SK-N-SH (cell line): ENCODE measurements at regions not wholly inside any gene's neighbourhood (a gene's known extent, or its start where the extent isn't known, plus 50 kb on each side); places are given as distances from the start of the nearest gene placed in this dataset.

Experiments
- CTCF ChIA-PET: fragments of 300-600, 350-600 bp; formaldehyde crosslinking; extraction: SDS; loops from one replicate; lab custom pipeline; 2021; lab: Yijun Ruan, JAX
- POLR2A ChIA-PET: fragments of 350-600 bp; sonication (Branson Sonifier 250); formaldehyde crosslinking; extraction: SDS; loops from one replicate; lab custom pipeline; 2020; ENCODE audit warnings: antibody characterized with exemption, inconsistent platforms; lab: Yijun Ruan, JAX
- DNase-seq: peaks from one replicate; pipeline ENCODE4 v3.0.0; 2012
- H2AFZ ChIP-seq: fragments of 200-600 bp; sonication (generic); 2 replicates; pipeline ENCODE4 v1.8.1; 2016; ENCODE audit warnings: antibody characterized with exemption, mild to moderate bottlenecking, low read depth
- H3F3A ChIP-seq: fragments of 200-600 bp; sonication (generic); replicated peaks from 2 replicates; pipeline ENCODE3; 2016; ENCODE audit warnings: antibody characterized with exemption, mild to moderate bottlenecking; ENCODE audit not compliant: insufficient read depth
- H3K27ac ChIP-seq, 2 experiments: fragments of 200-500 bp in 1 of 2; fragments of 200-600 bp in 1 of 2; sonication (Bioruptor generic) in 1 of 2; sonication (generic), shearing (Covaris generic) in 1 of 2; 2 replicates each; pipeline versions ENCODE4 v1.5.1 to v1.6.1; 2014 to 2016; ENCODE audit warnings: low read depth in 2 of 2, inconsistent platforms in 1 of 2, low read length in 1 of 2, mild to moderate bottlenecking in 1 of 2, mixed read lengths in 1 of 2
- H3K27me3 ChIP-seq: fragments of 200-600 bp; sonication (generic), shearing (Covaris generic); 2 replicates; pipeline ENCODE4 v1.6.1; 2016; ENCODE audit warnings: mixed run types; ENCODE audit not compliant: insufficient read depth
- H3K36me3 ChIP-seq, 2 experiments: fragments of 200-500 bp in 1 of 2; fragments of 200-600 bp in 1 of 2; sonication (Bioruptor generic) in 1 of 2; sonication (generic) in 1 of 2; replicated peaks in 1 of 2; 2 replicates each; pipeline versions ENCODE3 to v1.5.1; 2014 to 2016; ENCODE audit warnings: low read length in 1 of 2, mild to moderate bottlenecking in 1 of 2; ENCODE audit not compliant: insufficient read depth in 2 of 2, control insufficient read depth in 1 of 2
- H3K4me1 ChIP-seq, 2 experiments: fragments of 200-500 bp in 1 of 2; fragments of 200-600 bp in 1 of 2; sonication (Bioruptor generic) in 1 of 2; sonication (generic), shearing (Covaris generic) in 1 of 2; 2 replicates each; pipeline versions ENCODE4 v1.5.1 to v1.6.1; 2014 to 2016; ENCODE audit warnings: low read depth in 1 of 2, low read length in 1 of 2, mixed run types in 1 of 2; ENCODE audit not compliant: insufficient read depth in 2 of 2, control insufficient read depth in 1 of 2
- H3K4me2 ChIP-seq: fragments of 200-600 bp; sonication (generic), shearing (Covaris generic); 2 replicates; pipeline ENCODE4 v1.6.1; 2017; ENCODE audit warnings: mixed run types
- H3K4me3 ChIP-seq, 2 experiments: fragments of 200-500 bp in 1 of 2; fragments of 200-600 bp in 1 of 2; sonication (Bioruptor generic) in 1 of 2; sonication (generic), shearing (Covaris generic) in 1 of 2; 2 replicates each; pipeline versions ENCODE4 v1.5.1 to v1.8.1; 2014 to 2016; ENCODE audit warnings: low read depth in 2 of 2, inconsistent platforms in 1 of 2, low read length in 1 of 2, mild to moderate bottlenecking in 1 of 2, mixed read lengths in 1 of 2, moderate library complexity in 1 of 2
- H3K79me2 ChIP-seq: fragments of 200-600 bp; sonication (generic); 2 replicates; pipeline ENCODE4 v1.8.1; 2017; ENCODE audit warnings: mild to moderate bottlenecking; ENCODE audit not compliant: insufficient read depth
- H3K9ac ChIP-seq: fragments of 200-600 bp; sonication (generic); 2 replicates; pipeline ENCODE4 v1.6.1; 2017; ENCODE audit warnings: mixed run types
- H3K9me2 ChIP-seq: fragments of 200-600 bp; sonication (generic); 2 replicates; pipeline ENCODE4 v1.6.1; 2017; ENCODE audit warnings: mixed run types
- H3K9me3 ChIP-seq: fragments of 200-600 bp; sonication (generic); 2 replicates; pipeline ENCODE4 v1.6.1; 2017; ENCODE audit warnings: mixed run types, mild to moderate bottlenecking, moderate library complexity
- H4K20me1 ChIP-seq: fragments of 200-600 bp; sonication (generic); 2 replicates; pipeline ENCODE4 v1.6.1; 2017; ENCODE audit warnings: mild to moderate bottlenecking, mixed run types; ENCODE audit not compliant: insufficient read depth
- EP300 ChIP-seq, 2 experiments: IDR thresholded peaks; 2 replicates each; pipeline versions ENCODE4 v1.4.0 to v1.6.1; 2012; ENCODE audit warnings: borderline replicate concordance in 1 of 2, low read depth in 1 of 2, low read length in 1 of 2
- EZH2phosphoT487 ChIP-seq: fragments of 200-600 bp; sonication (generic); IDR thresholded peaks from 2 replicates; pipeline ENCODE4 v1.6.1; 2017; ENCODE audit warnings: low read depth, mixed run types, mild to moderate bottlenecking, antibody characterized with exemption, moderate library complexity, borderline replicate concordance
- FOSL2 ChIP-seq: IDR thresholded peaks from 2 replicates; pipeline ENCODE4 v1.4.0; 2012; ENCODE audit warnings: low read depth, mild to moderate bottlenecking, moderate library complexity, borderline replicate concordance
- GABPA ChIP-seq: IDR thresholded peaks from 2 replicates; pipeline ENCODE4 v1.4.0; 2012; ENCODE audit warnings: low read depth, mild to moderate bottlenecking
- GATA2 ChIP-seq: sonication (generic); formaldehyde crosslinking; IDR thresholded peaks from 2 replicates; pipeline ENCODE4 v1.5.0; 2020; ENCODE audit warnings: mild to moderate bottlenecking, missing genetic modification reagents
- MEF2A ChIP-seq: IDR thresholded peaks from 2 replicates; pipeline ENCODE4 v1.4.0; 2012; ENCODE audit warnings: low read depth, borderline replicate concordance
- MXI1 ChIP-seq: IDR thresholded peaks from 2 replicates; pipeline ENCODE4 v1.6.1; 2012; ENCODE audit warnings: mild to moderate bottlenecking, low read depth, low read length, improper control_type of control experiment
- NRF1 ChIP-seq: IDR thresholded peaks from 2 replicates; pipeline ENCODE4 v1.6.1; 2012; ENCODE audit warnings: low read depth, mild to moderate bottlenecking, low read length
- POLR2AphosphoS5 ChIP-seq: IDR thresholded peaks from 2 replicates; pipeline ENCODE4 v1.6.1; 2012; ENCODE audit warnings: low read depth, low read length
- RFX5 ChIP-seq: IDR thresholded peaks from 2 replicates; pipeline ENCODE4 v1.6.1; 2012; ENCODE audit warnings: mild to moderate bottlenecking, improper control_type of control experiment, low read length
- RXRA ChIP-seq: IDR thresholded peaks from 2 replicates; pipeline ENCODE4 v1.4.0; 2012; ENCODE audit warnings: low read depth, mild to moderate bottlenecking, borderline replicate concordance
- SIN3A ChIP-seq: IDR thresholded peaks from 2 replicates; pipeline ENCODE4 v1.6.1; 2012; ENCODE audit warnings: low read depth, mild to moderate bottlenecking, low read length, moderate library complexity, borderline replicate concordance
- SMC3 ChIP-seq: IDR thresholded peaks from 2 replicates; pipeline ENCODE4 v1.6.1; 2012; ENCODE audit warnings: low read depth, low read length, improper control_type of control experiment
- TCF12 ChIP-seq: IDR thresholded peaks from 2 replicates; pipeline ENCODE4 v1.4.0; 2012
- TEAD4 ChIP-seq: IDR thresholded peaks from 2 replicates; pipeline ENCODE4 v1.4.0; 2012; ENCODE audit warnings: mild to moderate bottlenecking, borderline replicate concordance; ENCODE audit not compliant: insufficient read depth
- WGBS: methylation state at CpG from one replicate; pipeline ENCODE4 v1.1.6; 2017; ENCODE audit warnings: low lambda C conversion rate; 5-methylcytosine and 5-hydroxymethylcytosine counted together
- TF ChIP-seq, protein P1 (sequence below): IDR thresholded peaks from 2 replicates; pipeline ENCODE4 v1.4.0; 2012; ENCODE audit warnings: low read depth
- TF ChIP-seq, protein P2 (sequence below): IDR thresholded peaks from 2 replicates; pipeline ENCODE4 v1.4.0; 2012; ENCODE audit warnings: low read depth, borderline replicate concordance
- TF ChIP-seq, protein P3 (sequence below): fragments of 150-350 bp; IDR thresholded peaks from 2 replicates; pipeline ENCODE4 v1.6.1; 2017; ENCODE audit warnings: antibody characterized with exemption, low read length, low read depth, borderline replicate concordance
- TF ChIP-seq, protein P4 (sequence below): fragments of 200-600 bp; sonication (generic); IDR thresholded peaks from 2 replicates; pipeline ENCODE4 v1.6.1; 2017; ENCODE audit warnings: antibody characterized with exemption, mild to moderate bottlenecking, moderate library complexity
- TF ChIP-seq, protein P5 (sequence below): fragments of 150-350 bp; IDR thresholded peaks from 2 replicates; pipeline ENCODE4 v1.6.1; 2016; ENCODE audit warnings: mild to moderate bottlenecking, low read depth, low read length

DNA sequence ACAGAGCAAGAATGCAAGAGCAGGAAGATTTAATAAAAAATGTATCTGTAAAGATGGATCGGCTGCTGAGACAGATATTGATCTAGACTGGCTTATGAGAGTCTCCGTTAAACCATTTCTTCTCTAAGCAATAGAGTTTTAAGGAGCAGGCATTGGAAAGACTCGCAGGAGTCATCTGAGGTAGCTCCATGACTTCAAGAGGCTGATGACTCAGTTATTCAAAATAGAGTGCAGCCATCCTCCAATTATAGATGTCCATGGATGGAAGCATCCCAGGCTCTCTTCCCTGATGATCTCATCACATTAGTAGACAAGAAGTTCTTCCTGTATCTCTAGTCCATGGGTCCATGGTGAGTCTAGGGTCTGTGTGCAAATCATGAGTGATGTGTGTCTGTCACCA, 638.3 kb upstream of the TMEM132C start:
- TF ChIP-seq NRF1, result no peak
- TF ChIP-seq, protein P1, sequence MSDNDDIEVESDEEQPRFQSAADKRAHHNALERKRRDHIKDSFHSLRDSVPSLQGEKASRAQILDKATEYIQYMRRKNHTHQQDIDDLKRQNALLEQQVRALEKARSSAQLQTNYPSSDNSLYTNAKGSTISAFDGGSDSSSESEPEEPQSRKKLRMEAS, result no peak
- no peak for TF ChIP-seq GATA2
- no peak for TF ChIP-seq EZH2phosphoT487
- no peak for TF ChIP-seq RXRA
- TF ChIP-seq TEAD4, result no peak
- TF ChIP-seq EP300 (IDR thresholded peaks at IDR 0.05; ENCODE audit: borderline replicate concordance in 1 of 2, low read depth in 1 of 2, low read length in 1 of 2), result no peak
- TF ChIP-seq, protein P2, sequence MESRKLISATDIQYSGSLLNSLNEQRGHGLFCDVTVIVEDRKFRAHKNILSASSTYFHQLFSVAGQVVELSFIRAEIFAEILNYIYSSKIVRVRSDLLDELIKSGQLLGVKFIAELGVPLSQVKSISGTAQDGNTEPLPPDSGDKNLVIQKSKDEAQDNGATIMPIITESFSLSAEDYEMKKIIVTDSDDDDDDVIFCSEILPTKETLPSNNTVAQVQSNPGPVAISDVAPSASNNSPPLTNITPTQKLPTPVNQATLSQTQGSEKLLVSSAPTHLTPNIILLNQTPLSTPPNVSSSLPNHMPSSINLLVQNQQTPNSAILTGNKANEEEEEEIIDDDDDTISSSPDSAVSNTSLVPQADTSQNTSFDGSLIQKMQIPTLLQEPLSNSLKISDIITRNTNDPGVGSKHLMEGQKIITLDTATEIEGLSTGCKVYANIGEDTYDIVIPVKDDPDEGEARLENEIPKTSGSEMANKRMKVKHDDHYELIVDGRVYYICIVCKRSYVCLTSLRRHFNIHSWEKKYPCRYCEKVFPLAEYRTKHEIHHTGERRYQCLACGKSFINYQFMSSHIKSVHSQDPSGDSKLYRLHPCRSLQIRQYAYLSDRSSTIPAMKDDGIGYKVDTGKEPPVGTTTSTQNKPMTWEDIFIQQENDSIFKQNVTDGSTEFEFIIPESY, result no peak
- no peak for TF ChIP-seq POLR2AphosphoS5
- TF ChIP-seq, protein P3, sequence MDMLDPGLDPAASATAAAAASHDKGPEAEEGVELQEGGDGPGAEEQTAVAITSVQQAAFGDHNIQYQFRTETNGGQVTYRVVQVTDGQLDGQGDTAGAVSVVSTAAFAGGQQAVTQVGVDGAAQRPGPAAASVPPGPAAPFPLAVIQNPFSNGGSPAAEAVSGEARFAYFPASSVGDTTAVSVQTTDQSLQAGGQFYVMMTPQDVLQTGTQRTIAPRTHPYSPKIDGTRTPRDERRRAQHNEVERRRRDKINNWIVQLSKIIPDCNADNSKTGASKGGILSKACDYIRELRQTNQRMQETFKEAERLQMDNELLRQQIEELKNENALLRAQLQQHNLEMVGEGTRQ, result no peak
- TF ChIP-seq, protein P4, sequence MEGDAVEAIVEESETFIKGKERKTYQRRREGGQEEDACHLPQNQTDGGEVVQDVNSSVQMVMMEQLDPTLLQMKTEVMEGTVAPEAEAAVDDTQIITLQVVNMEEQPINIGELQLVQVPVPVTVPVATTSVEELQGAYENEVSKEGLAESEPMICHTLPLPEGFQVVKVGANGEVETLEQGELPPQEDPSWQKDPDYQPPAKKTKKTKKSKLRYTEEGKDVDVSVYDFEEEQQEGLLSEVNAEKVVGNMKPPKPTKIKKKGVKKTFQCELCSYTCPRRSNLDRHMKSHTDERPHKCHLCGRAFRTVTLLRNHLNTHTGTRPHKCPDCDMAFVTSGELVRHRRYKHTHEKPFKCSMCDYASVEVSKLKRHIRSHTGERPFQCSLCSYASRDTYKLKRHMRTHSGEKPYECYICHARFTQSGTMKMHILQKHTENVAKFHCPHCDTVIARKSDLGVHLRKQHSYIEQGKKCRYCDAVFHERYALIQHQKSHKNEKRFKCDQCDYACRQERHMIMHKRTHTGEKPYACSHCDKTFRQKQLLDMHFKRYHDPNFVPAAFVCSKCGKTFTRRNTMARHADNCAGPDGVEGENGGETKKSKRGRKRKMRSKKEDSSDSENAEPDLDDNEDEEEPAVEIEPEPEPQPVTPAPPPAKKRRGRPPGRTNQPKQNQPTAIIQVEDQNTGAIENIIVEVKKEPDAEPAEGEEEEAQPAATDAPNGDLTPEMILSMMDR, result no peak
- no peak for TF ChIP-seq RFX5
- no peak for TF ChIP-seq TCF12
- TF ChIP-seq MEF2A, result no peak
- no peak for TF ChIP-seq SMC3
- TF ChIP-seq, protein P5, sequence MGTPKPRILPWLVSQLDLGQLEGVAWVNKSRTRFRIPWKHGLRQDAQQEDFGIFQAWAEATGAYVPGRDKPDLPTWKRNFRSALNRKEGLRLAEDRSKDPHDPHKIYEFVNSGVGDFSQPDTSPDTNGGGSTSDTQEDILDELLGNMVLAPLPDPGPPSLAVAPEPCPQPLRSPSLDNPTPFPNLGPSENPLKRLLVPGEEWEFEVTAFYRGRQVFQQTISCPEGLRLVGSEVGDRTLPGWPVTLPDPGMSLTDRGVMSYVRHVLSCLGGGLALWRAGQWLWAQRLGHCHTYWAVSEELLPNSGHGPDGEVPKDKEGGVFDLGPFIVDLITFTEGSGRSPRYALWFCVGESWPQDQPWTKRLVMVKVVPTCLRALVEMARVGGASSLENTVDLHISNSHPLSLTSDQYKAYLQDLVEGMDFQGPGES, result no peak
- TF ChIP-seq MXI1, result no peak
- TF ChIP-seq SIN3A, result no peak
- TF ChIP-seq GABPA, result no peak
- no peak for TF ChIP-seq FOSL2
- no peaks in the 10 kb centered on the region for H3K27me3 ChIP-seq
- H3K9ac ChIP-seq, result no peak overlapping the region
- no peak overlapping the region for H3K4me3 ChIP-seq
- H3K9me2 ChIP-seq, result no peaks in the 10 kb centered on the region
- H3K4me2 ChIP-seq, result no peak overlapping the region
- H3K27ac ChIP-seq, result no peak overlapping the region
- H3K4me1 ChIP-seq, result no peaks in the 10 kb centered on the region
- H3K9me3 ChIP-seq, result no peaks in the 10 kb centered on the region
- H4K20me1 ChIP-seq, result no peaks in the 10 kb centered on the region
- 2% methylated on average over 3 of the region's 3 CpGs for WGBS
- no peaks in the 10 kb centered on the region for H3K79me2 ChIP-seq
- H3K36me3 ChIP-seq, result no peaks in the 10 kb centered on the region
- DNase-seq, result no peak
- H3F3A ChIP-seq, result no peaks in the 10 kb centered on the region
- H2AFZ ChIP-seq, result no peak overlapping the region
- ChIA-PET POLR2A (no interaction called here), CTCF (no interaction called here)
